ENCODE measurements at regions not wholly inside any gene's neighbourhood (a gene's known extent, or its start where the extent isn't known, plus 50 kb on each side); places are given as distances from the start of the nearest gene placed in this dataset.
"Not testable (repeated sequence)": the region's sequence is repeated elsewhere in the genome, so short reads cannot be mapped to it uniquely, and the experiment has no call there.

GRCh38 chr15:35210370-35210769 lies 125.3 kb upstream of the NANOGP8 start:
- intact Hi-C loops (cut with micrococcal nuclease): no loop called here

DNA sequence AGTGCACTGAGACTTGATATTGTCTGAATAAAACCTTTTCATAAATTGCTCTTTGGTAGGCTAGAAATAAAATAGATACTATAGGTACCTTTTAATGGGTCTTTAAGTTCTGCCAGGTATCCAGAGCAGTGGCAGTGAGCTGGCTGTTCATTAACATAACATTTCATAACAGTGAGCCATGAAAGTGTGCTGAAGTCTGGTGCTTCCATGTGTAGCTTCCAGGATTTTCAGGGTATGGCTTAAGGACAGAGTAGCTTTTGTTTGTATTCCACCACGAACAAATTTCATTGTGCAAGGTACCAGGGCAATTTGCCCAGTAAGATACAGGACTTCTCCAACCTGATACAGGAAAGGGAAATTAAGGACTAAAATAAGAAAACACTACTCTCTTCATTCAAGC lies 124.7 kb upstream of the NANOGP8 start:
- intact Hi-C loops (cut with micrococcal nuclease): no loop called here

DNA sequence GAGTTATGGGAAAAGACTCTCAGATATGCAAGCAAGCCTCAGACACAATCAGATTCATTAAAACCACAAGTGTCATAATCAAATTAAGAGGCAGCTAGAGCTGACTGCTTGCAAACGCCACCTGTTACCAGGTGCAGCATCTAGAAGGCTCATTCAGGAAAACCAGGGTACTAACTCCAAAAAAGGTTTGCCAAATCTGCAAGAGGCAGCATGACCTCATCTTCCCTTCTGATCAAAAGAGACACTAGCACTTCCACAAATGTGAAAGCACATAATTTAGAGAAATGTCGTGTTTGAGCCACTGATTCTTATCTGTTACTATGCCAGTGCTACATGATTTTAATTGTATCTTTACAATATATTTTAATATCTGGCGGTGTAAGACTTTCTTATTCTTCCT lies 123.3 kb upstream of the NANOGP8 start:
- intact Hi-C loops (cut with micrococcal nuclease): no loop called here

DNA sequence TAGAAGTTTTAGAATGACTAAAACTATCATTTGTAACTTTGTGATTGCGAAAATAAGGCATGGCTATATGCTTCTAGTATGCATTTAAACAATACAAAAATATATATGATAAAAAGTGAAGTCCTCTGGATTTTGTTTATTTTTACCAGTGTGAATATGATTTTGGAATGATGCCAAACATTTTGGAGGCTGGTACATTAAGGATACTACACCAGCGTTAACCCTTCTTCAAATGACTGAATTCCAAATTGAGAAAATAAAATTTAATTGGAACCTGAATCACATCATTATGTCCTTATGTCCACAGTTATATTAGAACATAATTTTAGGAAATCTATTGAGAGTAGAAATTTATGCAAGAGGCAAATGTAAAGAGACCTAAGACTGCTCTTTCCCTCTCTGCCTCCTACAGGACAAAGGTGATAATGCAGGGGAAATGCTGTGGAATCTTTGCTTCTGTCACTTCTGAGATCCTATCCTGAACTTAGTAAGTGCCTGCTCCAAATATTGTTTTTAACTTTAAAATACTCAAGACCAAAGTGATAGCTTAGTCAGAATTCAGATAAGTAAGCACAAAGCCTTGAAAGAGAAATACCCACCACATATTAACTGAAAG lies 121.1 kb upstream of the NANOGP8 start:
- intact Hi-C loops (cut with micrococcal nuclease): no loop called here

DNA sequence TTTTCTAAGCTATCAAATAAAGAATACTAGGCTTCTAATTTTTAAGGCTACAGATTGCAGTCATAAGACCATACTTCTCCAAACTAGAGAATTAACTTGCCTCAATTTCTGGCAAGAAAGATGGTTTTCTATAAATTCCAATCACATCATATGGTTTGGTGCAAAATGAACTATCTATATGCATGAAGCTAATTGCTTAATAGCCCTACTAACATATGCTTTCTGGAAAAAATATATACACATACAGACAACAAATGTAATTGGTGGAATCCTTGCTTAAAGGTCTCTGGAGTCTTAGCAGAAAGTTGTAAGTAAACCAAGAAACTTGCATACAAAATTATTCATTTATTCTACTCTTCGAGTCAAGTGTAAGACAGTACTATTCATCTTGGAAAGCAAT lies 113.1 kb upstream of the NANOGP8 start:
- intact Hi-C loops (cut with micrococcal nuclease): no loop called here

- intact Hi-C loops (cut with micrococcal nuclease): no loop called here
Measured at GRCh38 chr15:35197754-35198153, 112.7 kb upstream of the NANOGP8 start.

GRCh38 chr15:35197306-35197705 lies 112.2 kb upstream of the NANOGP8 start:
- intact Hi-C loops (cut with micrococcal nuclease): no loop called here

DNA sequence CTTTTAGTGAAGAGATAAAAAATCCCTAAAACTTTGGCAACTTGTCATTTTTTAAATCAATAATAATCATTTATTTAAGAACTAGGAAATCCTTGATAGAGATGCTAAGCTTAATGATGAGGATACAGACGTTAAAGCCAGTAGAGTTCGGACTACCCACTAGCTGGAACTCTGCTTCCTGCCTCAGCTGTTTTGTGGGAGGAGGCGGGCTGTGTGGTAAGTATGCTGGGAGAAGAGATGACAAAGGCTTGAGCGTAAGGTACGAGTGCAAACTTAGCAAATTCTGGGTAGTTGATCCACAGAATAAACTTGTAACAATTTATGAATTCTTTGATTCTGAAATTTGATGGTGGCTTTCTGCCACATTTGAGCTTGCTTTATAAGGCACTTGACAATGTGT lies 111.2 kb upstream of the NANOGP8 start:
- intact Hi-C loops (cut with micrococcal nuclease): no loop called here

DNA sequence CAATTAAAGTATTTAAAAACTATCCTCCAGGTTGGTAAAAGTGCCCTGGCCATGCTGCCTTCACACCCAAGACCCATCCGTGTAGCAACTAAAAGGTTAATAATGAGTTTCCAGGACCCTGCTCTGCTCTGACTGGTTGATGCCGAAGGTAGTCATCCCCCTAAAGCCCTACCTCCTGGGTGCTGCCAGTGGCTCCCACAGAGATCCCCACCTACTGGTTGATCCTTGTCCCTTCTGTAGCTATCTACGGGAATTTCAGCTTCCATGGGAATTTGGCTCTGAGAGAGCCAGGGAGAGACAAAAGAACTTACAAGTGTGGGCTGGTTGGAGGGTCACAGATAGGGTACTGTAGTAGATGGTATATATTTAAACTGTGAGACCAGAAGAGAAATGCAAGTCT lies 110.6 kb upstream of the NANOGP8 start:
- intact Hi-C loops (cut with micrococcal nuclease): no loop called here

GRCh38 chr15:35195031-35195430 lies 109.9 kb upstream of the NANOGP8 start:
- intact Hi-C loops (cut with micrococcal nuclease): no loop called here

GRCh38 chr15:35194296-35194695 lies 109.2 kb upstream of the NANOGP8 start:
- intact Hi-C loops (cut with micrococcal nuclease): no loop called here

DNA sequence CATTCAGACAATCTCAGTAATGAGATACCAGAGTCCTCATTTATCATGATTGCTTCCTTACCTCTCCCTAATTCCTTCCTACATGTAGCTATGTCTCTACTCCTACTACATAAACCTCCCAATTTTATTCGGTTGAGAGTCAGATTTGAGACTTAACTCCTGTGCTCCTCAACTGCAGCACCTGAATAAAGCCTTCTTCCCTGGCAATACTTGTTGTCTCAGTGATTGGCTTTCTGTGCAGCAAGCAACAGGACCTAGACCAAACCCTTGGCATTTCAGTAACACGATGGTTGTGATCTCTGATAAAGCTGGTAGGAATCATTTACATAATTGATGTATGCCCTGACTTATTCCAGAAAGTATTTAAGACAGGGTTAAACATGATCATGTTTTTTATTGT lies 106.7 kb upstream of the NANOGP8 start:
- intact Hi-C loops (cut with micrococcal nuclease): no loop called here

GRCh38 chr15:35186346-35186745 lies 101.3 kb upstream of the NANOGP8 start:
- intact Hi-C loops (cut with micrococcal nuclease): no loop called here

DNA sequence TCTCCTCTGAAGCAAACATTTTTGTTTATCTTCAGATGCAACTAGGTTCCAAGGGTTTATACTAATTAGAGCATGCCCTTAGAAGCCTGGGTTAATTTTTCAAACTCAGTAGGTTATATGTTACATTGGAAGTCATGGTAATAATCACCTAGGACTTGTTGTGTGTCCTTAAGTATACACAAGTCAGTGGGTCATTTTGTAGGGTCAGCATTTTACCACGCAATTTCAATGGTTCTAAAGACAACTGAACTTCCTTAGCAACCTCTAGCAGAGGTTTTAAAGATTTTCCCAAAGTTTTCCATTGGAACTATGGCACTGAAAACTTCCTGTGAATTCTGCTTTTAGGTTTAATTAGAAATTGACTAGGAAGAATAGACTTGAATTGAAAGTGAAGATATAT lies 99.6 kb upstream of the NANOGP8 start:
- intact Hi-C loops (cut with micrococcal nuclease): no loop called here

GRCh38 chr15:35182841-35183479 lies 97.9 kb upstream of the NANOGP8 start:
- intact Hi-C loops (cut with micrococcal nuclease): no loop called here

GRCh38 chr15:35181538-35181937 lies 96.4 kb upstream of the NANOGP8 start:
- intact Hi-C loops (cut with micrococcal nuclease): no loop called here

GRCh38 chr15:35179739-35180138 lies 94.6 kb upstream of the NANOGP8 start:
- intact Hi-C loops (cut with micrococcal nuclease): no loop called here

DNA sequence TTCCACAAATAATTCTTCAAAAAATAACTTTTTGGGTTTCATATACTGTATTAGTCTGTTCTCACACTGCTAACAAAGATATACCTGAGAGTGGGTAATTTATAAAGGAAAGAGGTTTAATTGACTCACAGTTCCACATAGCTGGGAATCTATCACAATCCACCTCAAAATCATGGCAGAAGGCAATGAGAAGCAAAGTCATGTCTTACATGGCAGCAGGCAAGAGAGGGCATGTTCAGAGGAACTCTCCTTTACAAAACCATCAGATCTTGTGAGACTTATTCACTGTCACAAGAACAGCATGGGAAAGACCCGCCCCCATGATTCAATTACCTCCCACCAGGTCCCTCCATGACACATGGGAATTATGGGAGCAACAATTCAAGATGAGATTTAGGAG lies 93.1 kb upstream of the NANOGP8 start:
- intact Hi-C loops (cut with micrococcal nuclease): not testable (repeated sequence)

DNA sequence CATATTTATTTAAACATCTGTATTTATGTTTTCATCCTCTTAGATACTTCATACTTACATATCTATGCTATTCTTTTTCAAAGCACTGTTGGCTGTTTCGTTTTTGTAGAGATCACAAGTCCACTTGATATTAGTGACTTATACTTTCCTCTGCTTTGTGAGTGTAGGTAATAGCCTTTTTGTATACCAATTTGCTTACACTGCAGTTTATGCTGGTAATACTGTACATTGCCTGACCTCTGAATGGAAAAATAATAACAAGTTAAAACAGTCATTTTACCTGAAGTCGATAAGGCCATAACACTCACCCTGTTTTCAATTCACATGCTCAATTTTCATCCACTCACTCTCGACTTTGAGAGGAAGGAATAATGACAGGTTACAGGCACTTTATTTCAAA lies 89.9 kb upstream of the NANOGP8 start:
- intact Hi-C loops (cut with micrococcal nuclease): no loop called here

- intact Hi-C loops (cut with micrococcal nuclease): no loop called here
Measured at GRCh38 chr15:35173444-35174118, 88.5 kb upstream of the NANOGP8 start.

- intact Hi-C loops (cut with micrococcal nuclease): no loop called here
Measured at GRCh38 chr15:35170207-35170606, 85.1 kb upstream of the NANOGP8 start.

DNA sequence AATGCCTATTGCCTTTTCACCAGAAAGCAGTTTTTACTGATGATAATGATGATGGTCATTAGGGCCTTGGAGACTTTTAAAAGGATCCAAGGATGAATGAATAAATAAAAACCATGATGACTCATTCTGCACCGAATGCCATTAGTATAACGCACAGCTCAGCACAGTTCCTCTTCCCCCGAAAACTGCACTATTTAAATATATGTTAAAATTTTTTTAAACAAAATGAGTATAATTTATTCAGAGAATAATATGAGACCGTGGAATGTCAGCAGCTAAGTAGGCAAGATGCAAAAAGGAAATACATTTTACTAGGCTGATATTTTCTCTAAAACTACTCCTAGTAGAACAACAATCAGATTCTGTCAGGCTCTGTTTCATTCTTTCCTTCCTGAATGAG lies 83.4 kb upstream of the NANOGP8 start:
- intact Hi-C loops (cut with micrococcal nuclease): no loop called here

DNA sequence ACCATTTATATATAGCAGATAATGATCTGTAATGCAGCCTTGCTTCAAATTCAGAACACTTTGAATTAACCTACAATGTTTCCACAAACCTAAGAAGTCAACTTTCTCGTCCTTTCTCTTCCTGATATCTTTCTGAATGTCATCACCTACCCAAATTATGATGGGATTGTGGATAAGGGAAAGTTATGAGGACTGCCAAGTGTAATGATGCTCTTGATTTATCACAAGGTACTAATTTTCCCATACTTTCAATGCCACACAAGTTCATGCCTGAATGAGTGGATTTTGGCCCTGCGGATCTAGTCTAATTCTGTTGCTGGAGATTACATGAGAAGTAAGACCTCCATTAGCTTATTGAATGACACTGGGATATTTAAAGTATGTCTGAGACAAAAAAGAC lies 82.6 kb upstream of the NANOGP8 start:
- intact Hi-C loops (cut with micrococcal nuclease): no loop called here
